Endothelial cell of umbilical vein (primary cell): ENCODE measurements at regions not wholly inside any gene's neighbourhood (a gene's known extent, or its start where the extent isn't known, plus 50 kb on each side); places are given as distances from the start of the nearest gene placed in this dataset.

Source experiments
- EZH2 ChIP-seq: IDR thresholded peaks from 2 replicates; pipeline ENCODE4 v1.6.1; 2012; ENCODE audit warnings: borderline replicate concordance, low read depth, mild to moderate bottlenecking, moderate library complexity, low read length, inconsistent platforms; ENCODE audit not compliant: severe bottlenecking
- JUN ChIP-seq: IDR thresholded peaks from 2 replicates; pipeline ENCODE4 v1.6.1; 2011; ENCODE audit warnings: borderline replicate concordance, low read depth; ENCODE audit not compliant: insufficient read length, insufficient read depth
- MYC ChIP-seq: IDR thresholded peaks from one replicate; pipeline ENCODE4 v1.6.1; 2011; ENCODE audit warnings: mild to moderate bottlenecking, low read depth, low read length
- POLR2A ChIP-seq: IDR thresholded peaks from 2 replicates; pipeline ENCODE4 v1.6.1; 2012; ENCODE audit warnings: low read depth, mild to moderate bottlenecking, control low read depth, low read length
- POLR2AphosphoS5 ChIP-seq: IDR thresholded peaks from 2 replicates; pipeline ENCODE4 v1.6.1; 2012; ENCODE audit warnings: low read depth, mild to moderate bottlenecking, control low read depth, low read length, moderate library complexity; ENCODE audit not compliant: insufficient read depth
- TF ChIP-seq, protein P1 (sequence below), 2 donors: IDR thresholded peaks; 1 replicate in 1 of 2; 2 replicates in 1 of 2; pipeline ENCODE4 v1.5.1; 2011; ENCODE audit warnings: low read length in 2 of 2, mild to moderate bottlenecking in 2 of 2, moderate library complexity in 2 of 2, control low read depth in 1 of 2, inconsistent platforms in 1 of 2, low read depth in 1 of 2; ENCODE audit not compliant: insufficient read depth in 1 of 2; ENCODE audit errors: extremely low read depth in 1 of 2
- TF ChIP-seq, protein P2 (sequence below): IDR thresholded peaks from 2 replicates; pipeline ENCODE4 v1.6.1; 2011; ENCODE audit not compliant: insufficient read depth, insufficient read length

DNA sequence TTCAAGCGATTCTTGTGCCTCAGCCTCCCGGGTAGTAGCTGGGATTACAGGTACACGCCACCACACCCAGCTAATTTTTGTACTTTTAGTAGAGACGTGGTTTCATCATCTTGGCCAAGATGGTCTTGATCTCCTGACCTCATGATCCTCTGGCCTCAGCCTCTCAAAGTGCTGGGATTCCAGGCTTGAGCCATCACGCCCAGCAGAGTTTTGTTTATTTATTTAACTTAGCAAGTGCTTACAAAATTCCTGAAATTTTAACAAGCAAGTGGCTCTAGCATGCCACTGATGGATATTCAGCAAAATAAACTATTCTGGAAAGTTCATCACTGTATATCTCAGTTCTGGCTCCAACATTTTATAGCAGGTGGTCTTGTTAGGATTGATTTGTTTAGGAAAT is 585.9 kb downstream of the OTOL1 start:
- TF ChIP-seq, protein P1, sequence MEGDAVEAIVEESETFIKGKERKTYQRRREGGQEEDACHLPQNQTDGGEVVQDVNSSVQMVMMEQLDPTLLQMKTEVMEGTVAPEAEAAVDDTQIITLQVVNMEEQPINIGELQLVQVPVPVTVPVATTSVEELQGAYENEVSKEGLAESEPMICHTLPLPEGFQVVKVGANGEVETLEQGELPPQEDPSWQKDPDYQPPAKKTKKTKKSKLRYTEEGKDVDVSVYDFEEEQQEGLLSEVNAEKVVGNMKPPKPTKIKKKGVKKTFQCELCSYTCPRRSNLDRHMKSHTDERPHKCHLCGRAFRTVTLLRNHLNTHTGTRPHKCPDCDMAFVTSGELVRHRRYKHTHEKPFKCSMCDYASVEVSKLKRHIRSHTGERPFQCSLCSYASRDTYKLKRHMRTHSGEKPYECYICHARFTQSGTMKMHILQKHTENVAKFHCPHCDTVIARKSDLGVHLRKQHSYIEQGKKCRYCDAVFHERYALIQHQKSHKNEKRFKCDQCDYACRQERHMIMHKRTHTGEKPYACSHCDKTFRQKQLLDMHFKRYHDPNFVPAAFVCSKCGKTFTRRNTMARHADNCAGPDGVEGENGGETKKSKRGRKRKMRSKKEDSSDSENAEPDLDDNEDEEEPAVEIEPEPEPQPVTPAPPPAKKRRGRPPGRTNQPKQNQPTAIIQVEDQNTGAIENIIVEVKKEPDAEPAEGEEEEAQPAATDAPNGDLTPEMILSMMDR (IDR thresholded peaks at IDR 0.05; ENCODE audit: extremely low read depth in 1 of 2, insufficient read depth in 1 of 2, low read depth in 1 of 2, low read length in 2 of 2) = no peak
- TF ChIP-seq, protein P2, sequence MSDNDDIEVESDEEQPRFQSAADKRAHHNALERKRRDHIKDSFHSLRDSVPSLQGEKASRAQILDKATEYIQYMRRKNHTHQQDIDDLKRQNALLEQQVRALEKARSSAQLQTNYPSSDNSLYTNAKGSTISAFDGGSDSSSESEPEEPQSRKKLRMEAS = no peak
- TF ChIP-seq POLR2A = no peak
- TF ChIP-seq EZH2 = no peak
- TF ChIP-seq MYC = no peak
- no peak for TF ChIP-seq POLR2AphosphoS5
- TF ChIP-seq JUN = no peak
